ENCODE measurements at regions not wholly inside any gene's neighbourhood (a gene's known extent, or its start where the extent isn't known, plus 50 kb on each side); places are given as distances from the start of the nearest gene placed in this dataset.
A peak's percentile ranks its signal among the peaks of the same experiment; 100 is the strongest.

DNA sequence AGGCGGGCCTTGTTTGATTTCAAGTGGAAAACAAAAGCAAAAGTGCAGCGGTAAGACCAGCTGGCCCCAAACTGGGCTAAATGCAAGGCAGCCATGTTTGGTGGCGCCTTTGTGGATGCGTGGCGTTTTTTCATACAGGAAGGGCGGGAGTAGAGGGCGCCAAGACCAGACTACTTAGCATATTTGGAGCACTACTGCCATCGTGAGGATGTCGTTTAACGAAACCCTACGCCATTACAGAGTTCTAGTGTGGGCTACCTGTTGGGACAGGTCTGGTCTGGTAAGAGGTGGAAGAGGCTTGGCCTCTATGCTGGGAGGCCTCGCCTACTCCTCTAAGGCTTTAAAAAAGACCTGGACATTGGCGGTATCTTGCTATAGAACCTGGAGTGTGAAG is 230.7 kb upstream of the STK26 start (continued):
- TF ChIP-seq, protein P1, sequence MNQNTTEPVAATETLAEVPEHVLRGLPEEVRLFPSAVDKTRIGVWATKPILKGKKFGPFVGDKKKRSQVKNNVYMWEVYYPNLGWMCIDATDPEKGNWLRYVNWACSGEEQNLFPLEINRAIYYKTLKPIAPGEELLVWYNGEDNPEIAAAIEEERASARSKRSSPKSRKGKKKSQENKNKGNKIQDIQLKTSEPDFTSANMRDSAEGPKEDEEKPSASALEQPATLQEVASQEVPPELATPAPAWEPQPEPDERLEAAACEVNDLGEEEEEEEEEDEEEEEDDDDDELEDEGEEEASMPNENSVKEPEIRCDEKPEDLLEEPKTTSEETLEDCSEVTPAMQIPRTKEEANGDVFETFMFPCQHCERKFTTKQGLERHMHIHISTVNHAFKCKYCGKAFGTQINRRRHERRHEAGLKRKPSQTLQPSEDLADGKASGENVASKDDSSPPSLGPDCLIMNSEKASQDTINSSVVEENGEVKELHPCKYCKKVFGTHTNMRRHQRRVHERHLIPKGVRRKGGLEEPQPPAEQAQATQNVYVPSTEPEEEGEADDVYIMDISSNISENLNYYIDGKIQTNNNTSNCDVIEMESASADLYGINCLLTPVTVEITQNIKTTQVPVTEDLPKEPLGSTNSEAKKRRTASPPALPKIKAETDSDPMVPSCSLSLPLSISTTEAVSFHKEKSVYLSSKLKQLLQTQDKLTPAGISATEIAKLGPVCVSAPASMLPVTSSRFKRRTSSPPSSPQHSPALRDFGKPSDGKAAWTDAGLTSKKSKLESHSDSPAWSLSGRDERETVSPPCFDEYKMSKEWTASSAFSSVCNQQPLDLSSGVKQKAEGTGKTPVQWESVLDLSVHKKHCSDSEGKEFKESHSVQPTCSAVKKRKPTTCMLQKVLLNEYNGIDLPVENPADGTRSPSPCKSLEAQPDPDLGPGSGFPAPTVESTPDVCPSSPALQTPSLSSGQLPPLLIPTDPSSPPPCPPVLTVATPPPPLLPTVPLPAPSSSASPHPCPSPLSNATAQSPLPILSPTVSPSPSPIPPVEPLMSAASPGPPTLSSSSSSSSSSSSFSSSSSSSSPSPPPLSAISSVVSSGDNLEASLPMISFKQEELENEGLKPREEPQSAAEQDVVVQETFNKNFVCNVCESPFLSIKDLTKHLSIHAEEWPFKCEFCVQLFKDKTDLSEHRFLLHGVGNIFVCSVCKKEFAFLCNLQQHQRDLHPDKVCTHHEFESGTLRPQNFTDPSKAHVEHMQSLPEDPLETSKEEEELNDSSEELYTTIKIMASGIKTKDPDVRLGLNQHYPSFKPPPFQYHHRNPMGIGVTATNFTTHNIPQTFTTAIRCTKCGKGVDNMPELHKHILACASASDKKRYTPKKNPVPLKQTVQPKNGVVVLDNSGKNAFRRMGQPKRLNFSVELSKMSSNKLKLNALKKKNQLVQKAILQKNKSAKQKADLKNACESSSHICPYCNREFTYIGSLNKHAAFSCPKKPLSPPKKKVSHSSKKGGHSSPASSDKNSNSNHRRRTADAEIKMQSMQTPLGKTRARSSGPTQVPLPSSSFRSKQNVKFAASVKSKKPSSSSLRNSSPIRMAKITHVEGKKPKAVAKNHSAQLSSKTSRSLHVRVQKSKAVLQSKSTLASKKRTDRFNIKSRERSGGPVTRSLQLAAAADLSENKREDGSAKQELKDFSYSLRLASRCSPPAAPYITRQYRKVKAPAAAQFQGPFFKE (tag by site-specific recombination; IDR thresholded peaks at IDR 0.05; ENCODE audit: borderline replicate concordance): no peak
- TF ChIP-seq GLI4 (tag by site-specific recombination; IDR thresholded peaks at IDR 0.05) (no peak), KLF10 (tag by site-specific recombination; IDR thresholded peaks at IDR 0.05) (peak; percentile 90), ZNF175 (tag by site-specific recombination; IDR thresholded peaks at IDR 0.05) (no peak), ZNF23 (tag by site-specific recombination; IDR thresholded peaks at IDR 0.05; ENCODE audit: borderline replicate concordance) (no peak), ZNF544 (tag by site-specific recombination; IDR thresholded peaks at IDR 0.05) (no peak), ZNF404 (tag by site-specific recombination; IDR thresholded peaks at IDR 0.05) (no peak), KLF16 (tag by site-specific recombination; IDR thresholded peaks at IDR 0.05) (no peak), ZNF184 (tag by site-specific recombination; IDR thresholded peaks at IDR 0.05) (no peak), ZNF274 (IDR thresholded peaks at IDR 0.05; ENCODE audit: low read length) (no peak), ZNF274 (tag by site-specific recombination; IDR thresholded peaks at IDR 0.05; ENCODE audit: borderline replicate concordance) (no peak), ZSCAN30 (tag by site-specific recombination; IDR thresholded peaks at IDR 0.05) (peak; percentile 78), ZNF777 (tag by site-specific recombination; IDR thresholded peaks at IDR 0.05; ENCODE audit: borderline replicate concordance) (no peak), MYNN (tag by site-specific recombination; IDR thresholded peaks at IDR 0.05; ENCODE audit: borderline replicate concordance) (no peak), ZNF169 (tag by site-specific recombination; IDR thresholded peaks at IDR 0.05) (no peak), ZNF302 (tag by site-specific recombination; IDR thresholded peaks at IDR 0.05; ENCODE audit: low read depth) (no peak), GLIS2 (tag by site-specific recombination; IDR thresholded peaks at IDR 0.05) (no peak), ZNF747 (tag by site-specific recombination; IDR thresholded peaks at IDR 0.05) (no peak), ZSCAN16 (tag by site-specific recombination; IDR thresholded peaks at IDR 0.05) (no peak), ZNF624 (tag by site-specific recombination; IDR thresholded peaks at IDR 0.05) (no peak), ZNF548 (tag by site-specific recombination; IDR thresholded peaks at IDR 0.05) (no peak), ZNF529 (tag by site-specific recombination; IDR thresholded peaks at IDR 0.05; ENCODE audit: insufficient replicate concordance) (no peak), HOXA7 (CRISPR knock-in tag; IDR thresholded peaks at IDR 0.05; ENCODE audit: borderline replicate concordance) (no peak), BCL11B (tag by site-specific recombination; IDR thresholded peaks at IDR 0.05; ENCODE audit: low read depth) (0 out of 2 replicates have a peak, but pooled peaks have one; percentile 26)
- TF ChIP-seq, protein P2, sequence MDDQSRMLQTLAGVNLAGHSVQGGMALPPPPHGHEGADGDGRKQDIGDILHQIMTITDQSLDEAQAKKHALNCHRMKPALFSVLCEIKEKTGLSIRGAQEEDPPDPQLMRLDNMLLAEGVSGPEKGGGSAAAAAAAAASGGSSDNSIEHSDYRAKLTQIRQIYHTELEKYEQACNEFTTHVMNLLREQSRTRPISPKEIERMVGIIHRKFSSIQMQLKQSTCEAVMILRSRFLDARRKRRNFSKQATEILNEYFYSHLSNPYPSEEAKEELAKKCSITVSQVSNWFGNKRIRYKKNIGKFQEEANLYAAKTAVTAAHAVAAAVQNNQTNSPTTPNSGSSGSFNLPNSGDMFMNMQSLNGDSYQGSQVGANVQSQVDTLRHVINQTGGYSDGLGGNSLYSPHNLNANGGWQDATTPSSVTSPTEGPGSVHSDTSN (CRISPR knock-in tag; IDR thresholded peaks at IDR 0.05): no peak
- TF ChIP-seq, protein P3, sequence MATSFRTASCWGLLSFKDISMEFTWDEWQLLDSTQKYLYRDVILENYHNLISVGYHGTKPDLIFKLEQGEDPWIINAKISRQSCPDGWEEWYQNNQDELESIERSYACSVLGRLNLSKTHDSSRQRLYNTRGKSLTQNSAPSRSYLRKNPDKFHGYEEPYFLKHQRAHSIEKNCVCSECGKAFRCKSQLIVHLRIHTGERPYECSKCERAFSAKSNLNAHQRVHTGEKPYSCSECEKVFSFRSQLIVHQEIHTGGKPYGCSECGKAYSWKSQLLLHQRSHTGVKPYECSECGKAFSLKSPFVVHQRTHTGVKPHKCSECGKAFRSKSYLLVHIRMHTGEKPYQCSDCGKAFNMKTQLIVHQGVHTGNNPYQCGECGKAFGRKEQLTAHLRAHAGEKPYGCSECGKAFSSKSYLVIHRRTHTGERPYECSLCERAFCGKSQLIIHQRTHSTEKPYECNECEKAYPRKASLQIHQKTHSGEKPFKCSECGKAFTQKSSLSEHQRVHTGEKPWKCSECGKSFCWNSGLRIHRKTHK (tag by site-specific recombination; IDR thresholded peaks at IDR 0.05): no peak
- TF ChIP-seq, protein P4, sequence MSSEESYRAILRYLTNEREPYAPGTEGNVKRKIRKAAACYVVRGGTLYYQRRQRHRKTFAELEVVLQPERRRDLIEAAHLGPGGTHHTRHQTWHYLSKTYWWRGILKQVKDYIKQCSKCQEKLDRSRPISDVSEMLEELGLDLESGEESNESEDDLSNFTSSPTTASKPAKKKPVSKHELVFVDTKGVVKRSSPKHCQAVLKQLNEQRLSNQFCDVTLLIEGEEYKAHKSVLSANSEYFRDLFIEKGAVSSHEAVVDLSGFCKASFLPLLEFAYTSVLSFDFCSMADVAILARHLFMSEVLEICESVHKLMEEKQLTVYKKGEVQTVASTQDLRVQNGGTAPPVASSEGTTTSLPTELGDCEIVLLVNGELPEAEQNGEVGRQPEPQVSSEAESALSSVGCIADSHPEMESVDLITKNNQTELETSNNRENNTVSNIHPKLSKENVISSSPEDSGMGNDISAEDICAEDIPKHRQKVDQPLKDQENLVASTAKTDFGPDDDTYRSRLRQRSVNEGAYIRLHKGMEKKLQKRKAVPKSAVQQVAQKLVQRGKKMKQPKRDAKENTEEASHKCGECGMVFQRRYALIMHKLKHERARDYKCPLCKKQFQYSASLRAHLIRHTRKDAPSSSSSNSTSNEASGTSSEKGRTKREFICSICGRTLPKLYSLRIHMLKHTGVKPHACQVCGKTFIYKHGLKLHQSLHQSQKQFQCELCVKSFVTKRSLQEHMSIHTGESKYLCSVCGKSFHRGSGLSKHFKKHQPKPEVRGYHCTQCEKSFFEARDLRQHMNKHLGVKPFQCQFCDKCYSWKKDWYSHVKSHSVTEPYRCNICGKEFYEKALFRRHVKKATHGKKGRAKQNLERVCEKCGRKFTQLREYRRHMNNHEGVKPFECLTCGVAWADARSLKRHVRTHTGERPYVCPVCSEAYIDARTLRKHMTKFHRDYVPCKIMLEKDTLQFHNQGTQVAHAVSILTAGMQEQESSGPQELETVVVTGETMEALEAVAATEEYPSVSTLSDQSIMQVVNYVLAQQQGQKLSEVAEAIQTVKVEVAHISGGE (tag by site-specific recombination; conservative IDR thresholded peaks at IDR 0.05; ENCODE audit: low read depth): no peak; the same call in 1 of the 2 replicates
- TF ChIP-seq, protein P5, sequence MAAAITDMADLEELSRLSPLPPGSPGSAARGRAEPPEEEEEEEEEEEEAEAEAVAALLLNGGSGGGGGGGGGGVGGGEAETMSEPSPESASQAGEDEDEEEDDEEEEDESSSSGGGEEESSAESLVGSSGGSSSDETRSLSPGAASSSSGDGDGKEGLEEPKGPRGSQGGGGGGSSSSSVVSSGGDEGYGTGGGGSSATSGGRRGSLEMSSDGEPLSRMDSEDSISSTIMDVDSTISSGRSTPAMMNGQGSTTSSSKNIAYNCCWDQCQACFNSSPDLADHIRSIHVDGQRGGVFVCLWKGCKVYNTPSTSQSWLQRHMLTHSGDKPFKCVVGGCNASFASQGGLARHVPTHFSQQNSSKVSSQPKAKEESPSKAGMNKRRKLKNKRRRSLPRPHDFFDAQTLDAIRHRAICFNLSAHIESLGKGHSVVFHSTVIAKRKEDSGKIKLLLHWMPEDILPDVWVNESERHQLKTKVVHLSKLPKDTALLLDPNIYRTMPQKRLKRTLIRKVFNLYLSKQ (tag by site-specific recombination; IDR thresholded peaks at IDR 0.05; ENCODE audit: borderline replicate concordance): no peak

Measured in HEK293 (cell line).